Vagina (tissue), 2 donors: ENCODE measurements at regions not wholly inside any gene's neighbourhood (a gene's known extent, or its start where the extent isn't known, plus 50 kb on each side); places are given as distances from the start of the nearest gene placed in this dataset.
"Not testable (repeated sequence)": the region's sequence is repeated elsewhere in the genome, so short reads cannot be mapped to it uniquely, and the experiment has no call there.

Experiments
- DNase-seq, 2 donors: peaks; one replicate each; pipeline ENCODE4 v3.0.0-alpha.2; 2017; ENCODE audit errors: extremely low spot score in 2 of 2
- H3K27ac ChIP-seq: fragments of 200-600 bp; sonication (generic); one replicate; pipeline ENCODE4 v1.5.1; 2019
- H3K27me3 ChIP-seq: fragments of 200-600 bp; sonication (generic); one replicate; pipeline ENCODE4 v1.5.1; 2019
- H3K36me3 ChIP-seq, 2 donors: fragments of 200-600 bp; sonication (generic); one replicate each; pipeline ENCODE4 v1.5.1; 2017 to 2019
- H3K4me1 ChIP-seq: fragments of 200-600 bp; sonication (generic); one replicate; pipeline ENCODE4 v1.5.1; 2019
- H3K4me3 ChIP-seq, 2 donors: fragments of 200-600 bp; sonication (generic); 1 replicate in 1 of 2; 2 replicates in 1 of 2; pipeline ENCODE4 v1.5.1; 2016 to 2019
- H3K9me3 ChIP-seq: fragments of 200-600 bp; sonication (generic); one replicate; pipeline ENCODE4 v1.5.1; 2019
- POLR2A ChIP-seq, 2 donors: fragments of 450-650 bp; IDR thresholded peaks; one replicate each; pipeline ENCODE4 v1.6.1; 2017; ENCODE audit warnings: antibody characterized with exemption in 2 of 2, mild to moderate bottlenecking in 2 of 2, moderate library complexity in 2 of 2
- POLR2AphosphoS5 ChIP-seq, 2 donors: sonication (generic); formaldehyde crosslinking; IDR thresholded peaks; one replicate each; pipeline ENCODE4 v1.9.0; 2017; ENCODE audit warnings: antibody characterized with exemption in 2 of 2, mild to moderate bottlenecking in 2 of 2, low read depth in 1 of 2; ENCODE audit not compliant: insufficient read depth in 1 of 2
- intact Hi-C: fragments of 100-400 bp; cut with DNase I; formaldehyde crosslinking; loops from one replicate; pipeline ENCODE4 v1.15.1; 2023
- TF ChIP-seq, protein P1 (sequence below), 3 experiments: fragments of 450-650 bp in 2 of 3; fragments of 200-600 bp in 1 of 3; sonication (generic) in 1 of 3; IDR thresholded peaks; one replicate each; pipeline ENCODE4 v1.5.1; 2017 to 2019; ENCODE audit warnings: antibody characterized with exemption in 3 of 3, mild to moderate bottlenecking in 2 of 3, moderate library complexity in 2 of 3

DNA sequence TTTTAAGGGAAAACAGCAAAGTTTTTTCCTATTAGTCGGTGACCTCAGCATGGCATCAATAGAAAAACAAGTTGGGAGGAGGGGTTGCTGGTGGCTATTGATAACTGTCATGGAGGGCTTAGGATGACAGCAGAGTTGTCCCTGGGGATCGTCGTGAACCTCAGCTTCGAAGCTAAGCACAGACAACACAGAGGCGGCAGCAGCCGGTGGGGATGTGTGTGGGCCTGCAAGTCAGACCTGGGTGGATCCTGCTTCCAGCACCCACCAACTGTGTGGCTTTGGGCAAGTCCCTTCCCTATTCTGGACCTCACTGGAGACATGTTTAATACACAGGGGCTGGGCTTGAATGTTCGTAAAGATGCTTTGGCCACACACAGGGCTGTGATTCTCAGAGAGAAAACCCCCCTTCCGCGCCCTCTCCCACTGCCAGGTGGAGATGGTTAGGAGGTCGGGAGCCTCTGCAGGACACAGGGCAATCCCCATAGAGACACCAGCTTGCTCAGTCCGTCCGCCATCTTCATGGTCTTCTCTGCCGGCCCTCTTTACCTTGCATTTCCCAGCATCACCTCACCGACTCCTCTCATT lies 83.1 kb upstream of the TOX2 start:
- Histone ChIP-seq H3K4me1 (no peaks in the 10 kb centered on the region), H3K27ac (no peak overlapping the region), H3K36me3 (no peaks in the 10 kb centered on the region), H3K27me3 (no peaks in the 10 kb centered on the region), H3K9me3 (no peaks in the 10 kb centered on the region), H3K4me3 (no peak overlapping the region)
- TF ChIP-seq, protein P1, sequence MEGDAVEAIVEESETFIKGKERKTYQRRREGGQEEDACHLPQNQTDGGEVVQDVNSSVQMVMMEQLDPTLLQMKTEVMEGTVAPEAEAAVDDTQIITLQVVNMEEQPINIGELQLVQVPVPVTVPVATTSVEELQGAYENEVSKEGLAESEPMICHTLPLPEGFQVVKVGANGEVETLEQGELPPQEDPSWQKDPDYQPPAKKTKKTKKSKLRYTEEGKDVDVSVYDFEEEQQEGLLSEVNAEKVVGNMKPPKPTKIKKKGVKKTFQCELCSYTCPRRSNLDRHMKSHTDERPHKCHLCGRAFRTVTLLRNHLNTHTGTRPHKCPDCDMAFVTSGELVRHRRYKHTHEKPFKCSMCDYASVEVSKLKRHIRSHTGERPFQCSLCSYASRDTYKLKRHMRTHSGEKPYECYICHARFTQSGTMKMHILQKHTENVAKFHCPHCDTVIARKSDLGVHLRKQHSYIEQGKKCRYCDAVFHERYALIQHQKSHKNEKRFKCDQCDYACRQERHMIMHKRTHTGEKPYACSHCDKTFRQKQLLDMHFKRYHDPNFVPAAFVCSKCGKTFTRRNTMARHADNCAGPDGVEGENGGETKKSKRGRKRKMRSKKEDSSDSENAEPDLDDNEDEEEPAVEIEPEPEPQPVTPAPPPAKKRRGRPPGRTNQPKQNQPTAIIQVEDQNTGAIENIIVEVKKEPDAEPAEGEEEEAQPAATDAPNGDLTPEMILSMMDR (IDR thresholded peaks at IDR 0.05): no peak
- no peak for TF ChIP-seq POLR2AphosphoS5 (IDR thresholded peaks at IDR 0.05; ENCODE audit: insufficient read depth in 1 of 2, low read depth in 1 of 2)
- no peak for TF ChIP-seq POLR2A (IDR thresholded peaks at IDR 0.05)
- peak in 1 of 2 donors; percentile 78 for DNase-seq
- intact Hi-C loops: no loop called here

DNA sequence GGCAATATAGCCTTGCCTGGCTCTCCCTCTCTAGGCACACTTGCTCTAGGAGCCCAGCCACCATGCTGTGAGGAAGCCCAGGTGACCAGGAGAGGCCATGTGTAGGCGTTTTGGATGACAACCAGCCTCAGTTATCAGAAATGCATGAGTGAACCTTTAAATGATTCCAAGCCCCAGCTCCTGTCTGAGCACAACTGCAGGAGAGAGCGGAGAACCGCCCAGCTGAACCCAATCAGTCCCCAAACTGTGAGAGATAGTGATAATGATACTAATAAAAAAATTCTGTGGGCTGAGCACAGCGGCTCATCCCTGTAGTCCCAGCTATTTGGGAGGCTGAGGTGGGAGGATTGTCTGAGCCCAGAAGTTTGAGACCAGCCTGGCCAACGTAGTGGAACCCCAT lies 83.8 kb upstream of the TOX2 start:
- Histone ChIP-seq H3K36me3 (no peaks in the 10 kb centered on the region), H3K4me3 (no peak overlapping the region), H3K9me3 (no peaks in the 10 kb centered on the region), H3K27ac (no peak overlapping the region), H3K27me3 (no peaks in the 10 kb centered on the region), H3K4me1 (no peaks in the 10 kb centered on the region)
- intact Hi-C loops: no loop called here
- no peak for TF ChIP-seq POLR2AphosphoS5 (IDR thresholded peaks at IDR 0.05; ENCODE audit: insufficient read depth in 1 of 2, low read depth in 1 of 2)
- DNase-seq: peak in 1 of 2 donors; percentile 8

DNA sequence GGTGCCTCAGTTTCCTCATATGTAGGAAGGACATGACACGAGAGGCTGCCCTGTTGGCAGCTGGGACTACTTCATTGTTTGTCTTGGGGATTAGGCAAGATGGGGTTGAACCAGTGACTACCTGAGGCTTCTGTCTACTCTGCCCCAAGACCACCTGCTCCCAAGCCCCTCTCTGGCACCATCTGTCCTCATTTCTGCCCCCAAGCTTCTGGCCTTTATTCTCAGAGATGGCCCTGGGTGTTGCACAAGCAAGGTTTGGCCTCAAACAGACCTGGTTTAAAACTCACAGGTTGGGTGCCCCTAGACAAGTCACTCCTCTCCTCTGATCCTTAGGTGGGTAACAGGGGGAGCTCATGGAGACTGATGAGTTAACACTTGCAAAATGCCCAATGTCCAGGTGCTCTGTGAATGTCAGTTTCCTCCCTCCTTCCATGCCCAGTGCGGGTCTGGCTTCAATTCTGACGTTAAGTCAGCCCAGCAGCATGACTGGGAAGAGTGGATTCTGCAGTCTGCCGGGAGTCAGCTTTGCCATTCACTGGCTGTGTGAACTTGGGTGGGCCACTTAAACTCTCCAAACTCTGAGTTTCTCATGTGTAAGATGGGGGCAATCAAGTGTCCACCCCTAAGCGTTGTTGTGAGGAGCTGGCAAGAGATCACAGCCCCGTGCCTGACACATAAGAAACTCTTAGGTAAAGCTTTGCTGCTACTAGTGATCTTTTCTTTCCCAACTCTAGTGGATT lies 84.5 kb upstream of the TOX2 start:
- Histone ChIP-seq H3K27me3 (no peaks in the 10 kb centered on the region), H3K4me3 (no peak overlapping the region), H3K27ac (no peak overlapping the region), H3K4me1 (no peaks in the 10 kb centered on the region), H3K36me3 (no peaks in the 10 kb centered on the region), H3K9me3 (no peaks in the 10 kb centered on the region)
- intact Hi-C loops: no loop called here
- TF ChIP-seq POLR2AphosphoS5 (IDR thresholded peaks at IDR 0.05; ENCODE audit: insufficient read depth in 1 of 2, low read depth in 1 of 2) (no peak), POLR2A (IDR thresholded peaks at IDR 0.05) (no peak)
- TF ChIP-seq, protein P1 (IDR thresholded peaks at IDR 0.05): no peak
- peak in 1 of 2 donors; percentile 65 for DNase-seq

DNA sequence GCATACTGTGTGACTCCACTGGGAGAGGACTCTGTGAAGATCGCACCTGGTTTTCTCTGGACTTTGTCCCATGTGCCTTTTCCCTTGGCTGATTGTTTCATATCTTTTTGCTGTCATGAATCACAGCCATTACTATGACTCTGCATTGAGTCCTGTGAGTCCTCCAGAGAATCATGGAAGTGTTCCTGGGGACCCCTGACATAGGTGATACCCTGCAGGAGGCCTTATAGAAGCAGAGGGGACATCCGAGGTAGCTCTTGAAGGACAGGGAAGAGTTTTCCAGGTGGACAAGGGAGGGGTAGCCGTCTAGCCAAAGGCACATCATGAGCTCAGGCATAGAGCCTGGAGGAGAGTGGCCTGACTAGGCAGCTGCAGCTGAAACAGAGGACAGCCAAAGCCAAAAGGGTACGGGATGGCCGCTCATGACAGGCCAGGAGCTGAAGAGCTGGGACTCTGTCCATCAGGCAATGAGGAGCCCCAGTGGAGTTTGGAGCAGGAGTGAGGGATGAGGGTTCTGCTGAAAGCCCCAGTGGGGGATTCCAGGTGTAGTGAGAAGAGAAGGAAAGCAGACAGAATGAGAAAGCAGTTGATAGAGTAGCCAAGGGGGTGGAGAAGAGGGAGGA lies 86.6 kb upstream of the TOX2 start:
- TF ChIP-seq POLR2AphosphoS5 (IDR thresholded peaks at IDR 0.05; ENCODE audit: insufficient read depth in 1 of 2, low read depth in 1 of 2) (no peak), POLR2A (IDR thresholded peaks at IDR 0.05) (no peak)
- TF ChIP-seq, protein P1 (IDR thresholded peaks at IDR 0.05): no peak
- DNase-seq: peak; percentile 56 to 92
- H3K27me3 ChIP-seq: no peaks in the 10 kb centered on the region
- H3K36me3 ChIP-seq: no peaks in the 10 kb centered on the region
- H3K27ac ChIP-seq: no peak overlapping the region
- no peaks in the 10 kb centered on the region for H3K4me1 ChIP-seq
- no peaks in the 10 kb centered on the region for H3K9me3 ChIP-seq
- no peak overlapping the region for H3K4me3 ChIP-seq
- intact Hi-C loops: no loop called here

DNA sequence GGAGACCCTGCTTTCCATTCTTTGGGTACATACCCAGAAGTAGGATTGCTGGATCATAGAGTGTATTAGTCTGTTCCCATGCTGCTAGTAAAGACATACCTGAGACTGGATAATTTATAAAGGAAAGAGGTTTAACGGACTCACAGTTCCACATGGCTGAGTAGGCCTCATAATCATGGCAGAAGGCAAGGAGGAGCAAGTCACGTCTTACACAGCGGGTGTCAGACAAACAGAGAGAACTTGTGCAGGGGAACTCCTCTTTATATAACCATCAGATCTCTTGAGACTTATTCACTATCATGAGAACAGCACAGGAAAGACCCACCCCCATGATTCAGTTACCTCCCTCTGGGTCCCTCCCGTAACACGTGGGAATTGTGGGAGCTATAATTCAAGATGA lies 87.7 kb upstream of the TOX2 start:
- H3K4me1 ChIP-seq, H3K36me3 ChIP-seq, H3K27me3 ChIP-seq, H3K9me3 ChIP-seq, H3K4me3 ChIP-seq, intact Hi-C loops, H3K27ac ChIP-seq: not testable (repeated sequence)
- peak in 1 of 2 donors; percentile 11 for DNase-seq

DNA sequence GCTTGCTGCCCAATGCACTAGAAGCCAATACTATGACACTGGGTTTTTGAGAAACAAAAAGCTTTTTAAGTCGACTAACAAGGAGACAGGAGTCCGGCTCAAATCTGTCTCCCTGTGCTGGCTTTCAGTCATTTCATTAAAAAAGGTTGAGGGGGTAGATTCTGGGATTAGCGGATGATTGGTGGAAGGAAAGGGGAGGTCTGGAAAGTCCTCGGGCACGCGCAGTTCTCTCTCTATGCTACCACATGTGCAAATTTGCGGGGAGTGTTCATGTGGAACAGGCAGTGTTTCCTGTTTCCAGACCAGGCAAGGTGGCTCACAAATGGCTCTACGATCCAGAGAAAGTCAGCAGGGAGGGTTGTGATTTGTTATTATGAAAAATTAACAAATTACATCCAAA lies 89.1 kb upstream of the TOX2 start:
- Histone ChIP-seq H3K9me3 (no peaks in the 10 kb centered on the region), H3K27me3 (no peaks in the 10 kb centered on the region), H3K27ac (no peak overlapping the region), H3K4me1 (no peaks in the 10 kb centered on the region), H3K36me3 (no peaks in the 10 kb centered on the region), H3K4me3 (no peak overlapping the region)
- TF ChIP-seq POLR2A (IDR thresholded peaks at IDR 0.05): no peak
- intact Hi-C loops: no loop called here
- no peak for DNase-seq
